ENCODE measurements at regions not wholly inside any gene's neighbourhood (a gene's known extent, or its start where the extent isn't known, plus 50 kb on each side); places are given as distances from the start of the nearest gene placed in this dataset.

- 94% methylated on average over 3 of the region's 3 CpGs for WGBS
These were observed 1475.7 kb downstream of the REEP3 start for GRCh38 chr10:64996886-64997285.

GRCh38 chr10:65010845-65011244, 1489.6 kb downstream of the REEP3 start:
- WGBS = 79% methylated on average over 1 of the region's 1 CpG

More at GRCh38 chr10:64996886-64997285, 1475.7 kb downstream of the REEP3 start:
- DNase-seq (ENCODE audit: low read depth in 6 of 9, low spot score in 9 of 9) = no peak
- H3K4me3 ChIP-seq (ENCODE audit: low read length in 2 of 2) = no peak overlapping the region
- H3K27me3 ChIP-seq (ENCODE audit: control insufficient read depth in 2 of 2, insufficient read depth in 1 of 2, low read length in 1 of 2) = no peaks in the 10 kb centered on the region
- H3K9me3 ChIP-seq (ENCODE audit: control insufficient read depth in 2 of 2, insufficient read depth in 1 of 2, low read length in 1 of 2) = no peaks in the 10 kb centered on the region
- no peaks in the 10 kb centered on the region for H3K36me3 ChIP-seq (ENCODE audit: control insufficient read depth in 2 of 2, insufficient read depth in 2 of 2, low read length in 1 of 2)
- no peak overlapping the region for H3K27ac ChIP-seq (ENCODE audit: low read depth in 1 of 2, low read length in 1 of 2)
- H3K4me1 ChIP-seq (ENCODE audit: control insufficient read depth in 2 of 2, insufficient read depth in 2 of 2, low read length in 2 of 2) = no peaks in the 10 kb centered on the region

GRCh38 chr10:65017523-65017922, 1496.3 kb downstream of the REEP3 start:
- 96% methylated on average over 7 of the region's 7 CpGs for WGBS
- no peaks in the 10 kb centered on the region for H3K27me3 ChIP-seq (ENCODE audit: control insufficient read depth in 2 of 2, insufficient read depth in 1 of 2, low read length in 1 of 2)
- no peaks in the 10 kb centered on the region for H3K36me3 ChIP-seq (ENCODE audit: control insufficient read depth in 2 of 2, insufficient read depth in 2 of 2, low read length in 1 of 2)
- DNase-seq (ENCODE audit: low read depth in 6 of 9, low spot score in 9 of 9) = no peak
- no peaks in the 10 kb centered on the region for H3K4me1 ChIP-seq (ENCODE audit: control insufficient read depth in 2 of 2, insufficient read depth in 2 of 2, low read length in 2 of 2)
- no peak overlapping the region for H3K4me3 ChIP-seq (ENCODE audit: low read length in 2 of 2)
- no peak overlapping the region for H3K27ac ChIP-seq (ENCODE audit: low read depth in 1 of 2, low read length in 1 of 2)
- no peaks in the 10 kb centered on the region for H3K9me3 ChIP-seq (ENCODE audit: control insufficient read depth in 2 of 2, insufficient read depth in 1 of 2, low read length in 1 of 2)

More at GRCh38 chr10:65010845-65011244, 1489.6 kb downstream of the REEP3 start:
- Histone ChIP-seq H3K27ac (ENCODE audit: low read depth in 1 of 2, low read length in 1 of 2) (no peak overlapping the region), H3K36me3 (ENCODE audit: control insufficient read depth in 2 of 2, insufficient read depth in 2 of 2, low read length in 1 of 2) (no peaks in the 10 kb centered on the region), H3K4me1 (ENCODE audit: control insufficient read depth in 2 of 2, insufficient read depth in 2 of 2, low read length in 2 of 2) (no peaks in the 10 kb centered on the region), H3K27me3 (ENCODE audit: control insufficient read depth in 2 of 2, insufficient read depth in 1 of 2, low read length in 1 of 2) (no peaks in the 10 kb centered on the region), H3K4me3 (ENCODE audit: low read length in 2 of 2) (no peak overlapping the region), H3K9me3 (ENCODE audit: control insufficient read depth in 2 of 2, insufficient read depth in 1 of 2, low read length in 1 of 2) (no peaks in the 10 kb centered on the region)
- DNase-seq (ENCODE audit: low read depth in 6 of 9, low spot score in 9 of 9) = no peak

- no peak for DNase-seq (ENCODE audit: low read depth in 6 of 9, low spot score in 9 of 9)
- no peak overlapping the region for H3K27ac ChIP-seq (ENCODE audit: low read depth in 1 of 2, low read length in 1 of 2)
These were observed 1503.7 kb downstream of the REEP3 start for GRCh38 chr10:65024886-65025285.

GRCh38 chr10:65030263-65030662, 1509.1 kb downstream of the REEP3 start:
- Histone ChIP-seq H3K9me3 (ENCODE audit: control insufficient read depth in 2 of 2, insufficient read depth in 1 of 2, low read length in 1 of 2) (peaks cover 0 to 15% of the 10 kb centered on the region in 2 donors), H3K27me3 (ENCODE audit: control insufficient read depth in 2 of 2, insufficient read depth in 1 of 2, low read length in 1 of 2) (no peaks in the 10 kb centered on the region), H3K27ac (ENCODE audit: low read depth in 1 of 2, low read length in 1 of 2) (no peak overlapping the region), H3K4me1 (ENCODE audit: control insufficient read depth in 2 of 2, insufficient read depth in 2 of 2, low read length in 2 of 2) (no peaks in the 10 kb centered on the region), H3K36me3 (ENCODE audit: control insufficient read depth in 2 of 2, insufficient read depth in 2 of 2, low read length in 1 of 2) (no peaks in the 10 kb centered on the region), H3K4me3 (ENCODE audit: low read length in 2 of 2) (no peak overlapping the region)
- no peak for DNase-seq (ENCODE audit: low read depth in 6 of 9, low spot score in 9 of 9)

More at GRCh38 chr10:65024886-65025285, 1503.7 kb downstream of the REEP3 start:
- Histone ChIP-seq H3K9me3 (ENCODE audit: control insufficient read depth in 2 of 2, insufficient read depth in 1 of 2, low read length in 1 of 2) (no peaks in the 10 kb centered on the region), H3K4me1 (ENCODE audit: control insufficient read depth in 2 of 2, insufficient read depth in 2 of 2, low read length in 2 of 2) (no peaks in the 10 kb centered on the region), H3K27me3 (ENCODE audit: control insufficient read depth in 2 of 2, insufficient read depth in 1 of 2, low read length in 1 of 2) (no peaks in the 10 kb centered on the region), H3K36me3 (ENCODE audit: control insufficient read depth in 2 of 2, insufficient read depth in 2 of 2, low read length in 1 of 2) (no peaks in the 10 kb centered on the region), H3K4me3 (ENCODE audit: low read length in 2 of 2) (no peak overlapping the region)

- Histone ChIP-seq H3K27ac (ENCODE audit: low read depth in 1 of 2, low read length in 1 of 2) (no peak overlapping the region), H3K36me3 (ENCODE audit: control insufficient read depth in 2 of 2, insufficient read depth in 2 of 2, low read length in 1 of 2) (no peaks in the 10 kb centered on the region), H3K4me1 (ENCODE audit: control insufficient read depth in 2 of 2, insufficient read depth in 2 of 2, low read length in 2 of 2) (no peaks in the 10 kb centered on the region), H3K9me3 (ENCODE audit: control insufficient read depth in 2 of 2, insufficient read depth in 1 of 2, low read length in 1 of 2) (peaks cover 0 to 17% of the 10 kb centered on the region in 2 donors), H3K4me3 (ENCODE audit: low read length in 2 of 2) (no peak overlapping the region), H3K27me3 (ENCODE audit: control insufficient read depth in 2 of 2, insufficient read depth in 1 of 2, low read length in 1 of 2) (no peaks in the 10 kb centered on the region)
- WGBS = 74% methylated on average over 4 of the region's 4 CpGs
- no peak for DNase-seq (ENCODE audit: low read depth in 6 of 9, low spot score in 9 of 9)
These were observed 1511.9 kb downstream of the REEP3 start for GRCh38 chr10:65032867-65033769.

- no peak overlapping the region for H3K27ac ChIP-seq (ENCODE audit: low read depth in 1 of 2, low read length in 1 of 2)
- no peak overlapping the region for H3K4me3 ChIP-seq (ENCODE audit: low read length in 2 of 2)
- H3K4me1 ChIP-seq (ENCODE audit: control insufficient read depth in 2 of 2, insufficient read depth in 2 of 2, low read length in 2 of 2) = no peaks in the 10 kb centered on the region
- DNase-seq (ENCODE audit: low read depth in 6 of 9, low spot score in 9 of 9) = no peak
- no peaks in the 10 kb centered on the region for H3K27me3 ChIP-seq (ENCODE audit: control insufficient read depth in 2 of 2, insufficient read depth in 1 of 2, low read length in 1 of 2)
- H3K36me3 ChIP-seq (ENCODE audit: control insufficient read depth in 2 of 2, insufficient read depth in 2 of 2, low read length in 1 of 2) = no peaks in the 10 kb centered on the region
- peaks cover 0 to 17% of the 10 kb centered on the region in 2 donors for H3K9me3 ChIP-seq (ENCODE audit: control insufficient read depth in 2 of 2, insufficient read depth in 1 of 2, low read length in 1 of 2)
- WGBS = 83% methylated on average over 4 of the region's 4 CpGs
These were observed 1512.8 kb downstream of the REEP3 start for GRCh38 chr10:65033957-65034356.

- Histone ChIP-seq H3K36me3 (ENCODE audit: control insufficient read depth in 2 of 2, insufficient read depth in 2 of 2, low read length in 1 of 2) (no peaks in the 10 kb centered on the region), H3K9me3 (ENCODE audit: control insufficient read depth in 2 of 2, insufficient read depth in 1 of 2, low read length in 1 of 2) (no peaks in the 10 kb centered on the region), H3K27me3 (ENCODE audit: control insufficient read depth in 2 of 2, insufficient read depth in 1 of 2, low read length in 1 of 2) (no peaks in the 10 kb centered on the region), H3K27ac (ENCODE audit: low read depth in 1 of 2, low read length in 1 of 2) (no peak overlapping the region), H3K4me1 (ENCODE audit: control insufficient read depth in 2 of 2, insufficient read depth in 2 of 2, low read length in 2 of 2) (no peaks in the 10 kb centered on the region), H3K4me3 (ENCODE audit: low read length in 2 of 2) (no peak overlapping the region)
- no peak for DNase-seq (ENCODE audit: low read depth in 6 of 9, low spot score in 9 of 9)
These were observed 1519.6 kb downstream of the REEP3 start for GRCh38 chr10:65040796-65041195.

- H3K4me3 ChIP-seq (ENCODE audit: low read length in 2 of 2) = no peak overlapping the region
- H3K27me3 ChIP-seq (ENCODE audit: control insufficient read depth in 2 of 2, insufficient read depth in 1 of 2, low read length in 1 of 2) = no peaks in the 10 kb centered on the region
- no peaks in the 10 kb centered on the region for H3K4me1 ChIP-seq (ENCODE audit: control insufficient read depth in 2 of 2, insufficient read depth in 2 of 2, low read length in 2 of 2)
- no peaks in the 10 kb centered on the region for H3K9me3 ChIP-seq (ENCODE audit: control insufficient read depth in 2 of 2, insufficient read depth in 1 of 2, low read length in 1 of 2)
- WGBS = 89% methylated on average over 1 of the region's 1 CpG
- H3K36me3 ChIP-seq (ENCODE audit: control insufficient read depth in 2 of 2, insufficient read depth in 2 of 2, low read length in 1 of 2) = no peaks in the 10 kb centered on the region
- H3K27ac ChIP-seq (ENCODE audit: low read depth in 1 of 2, low read length in 1 of 2) = no peak overlapping the region
- no peak for DNase-seq (ENCODE audit: low read depth in 6 of 9, low spot score in 9 of 9)
These were observed 1520.1 kb downstream of the REEP3 start for GRCh38 chr10:65041307-65041706.

Measured in thymus (tissue), 11 donors.